Stimulated activated CD8-positive, alpha-beta memory T cell treated with anti-CD3 and anti-CD28 coated beads, Interleukin-15, amount 100 ng/mL, for 1 hour (primary cell): ENCODE measurements at regions not wholly inside any gene's neighbourhood (a gene's known extent, or its start where the extent isn't known, plus 50 kb on each side); places are given as distances from the start of the nearest gene placed in this dataset.

Experiments used
- DNase-seq: peaks from one replicate; pipeline ENCODE4 v3.0.0-alpha.2; 2020; ENCODE audit warnings: low read depth

DNA sequence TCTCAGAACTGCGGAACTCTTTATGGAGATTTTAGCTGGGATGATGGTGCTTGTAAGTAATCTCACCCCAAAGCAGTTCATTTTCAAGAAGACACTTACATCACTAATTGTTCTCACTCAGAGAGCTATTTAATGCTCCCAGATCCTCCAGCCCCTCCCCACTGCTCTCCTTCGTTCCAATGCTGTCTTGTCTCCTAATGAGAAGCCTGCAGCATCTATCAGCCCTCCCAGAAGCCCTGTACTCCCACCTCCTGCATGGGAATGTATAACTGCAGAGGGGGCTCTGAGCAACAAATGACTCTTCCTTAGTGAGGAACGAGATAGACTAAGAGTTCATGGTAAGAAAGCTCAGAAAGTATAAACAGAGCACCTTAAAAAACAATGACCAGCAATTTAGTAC lies 377.4 kb upstream of the RUNX1 start:
- no peak for DNase-seq

DNA sequence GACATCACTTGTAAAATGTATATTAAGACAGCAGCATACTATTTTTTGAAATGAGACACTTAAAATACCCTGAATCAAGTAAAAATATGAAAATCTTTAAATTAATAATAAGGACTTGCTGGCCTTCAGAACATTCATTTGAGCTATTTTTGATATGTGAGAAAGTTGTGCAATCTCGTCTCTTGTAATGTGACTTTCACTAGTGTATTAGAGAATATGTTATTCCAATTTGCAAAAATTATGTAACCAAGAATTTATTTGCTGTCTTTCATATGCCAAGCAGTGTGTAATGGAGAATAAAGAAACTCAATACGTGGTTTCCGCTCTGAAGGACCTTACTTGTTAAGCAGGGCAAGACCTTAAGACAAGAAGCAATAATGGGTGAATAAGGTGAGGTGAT lies 375.0 kb upstream of the RUNX1 start:
- no peak for DNase-seq

DNA sequence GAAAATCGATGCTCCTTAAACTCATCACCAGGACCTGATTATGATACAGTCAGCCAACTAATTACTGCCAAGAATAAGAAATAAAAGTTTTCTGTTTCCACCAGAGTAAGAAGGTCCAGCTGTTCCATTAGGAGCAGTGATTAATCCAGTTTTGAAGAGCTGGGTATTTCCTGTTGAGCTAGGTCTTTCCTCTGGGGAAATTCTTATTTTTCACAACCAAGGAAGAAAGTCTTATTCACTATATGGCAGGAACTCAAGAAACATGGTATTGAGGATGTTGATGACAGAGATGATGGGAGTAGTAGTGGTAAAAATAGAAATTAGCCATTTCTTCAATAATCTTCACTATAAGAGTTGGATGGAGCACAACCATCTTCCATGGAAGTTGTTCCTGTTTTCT lies 374.6 kb upstream of the RUNX1 start:
- no peak for DNase-seq

DNA sequence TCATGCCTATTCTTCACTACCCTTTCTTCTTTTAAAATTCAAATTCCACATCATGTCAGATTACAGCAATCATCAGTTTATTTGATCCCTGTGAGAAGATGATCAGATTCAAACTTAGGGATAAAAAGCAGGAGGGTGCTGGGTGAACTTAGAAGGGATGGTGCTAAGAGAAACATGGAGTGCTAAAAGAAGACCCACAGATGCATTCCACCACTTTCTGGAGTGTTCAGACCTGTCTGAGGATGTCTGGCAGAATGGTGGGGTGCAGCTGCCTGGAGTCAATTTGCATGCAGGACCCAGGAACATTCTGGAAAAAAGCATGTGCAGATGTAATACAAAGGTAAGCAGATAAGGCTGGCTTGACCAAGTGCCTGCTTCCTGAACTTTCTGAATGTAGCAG lies 372.9 kb upstream of the RUNX1 start:
- no peak for DNase-seq

DNA sequence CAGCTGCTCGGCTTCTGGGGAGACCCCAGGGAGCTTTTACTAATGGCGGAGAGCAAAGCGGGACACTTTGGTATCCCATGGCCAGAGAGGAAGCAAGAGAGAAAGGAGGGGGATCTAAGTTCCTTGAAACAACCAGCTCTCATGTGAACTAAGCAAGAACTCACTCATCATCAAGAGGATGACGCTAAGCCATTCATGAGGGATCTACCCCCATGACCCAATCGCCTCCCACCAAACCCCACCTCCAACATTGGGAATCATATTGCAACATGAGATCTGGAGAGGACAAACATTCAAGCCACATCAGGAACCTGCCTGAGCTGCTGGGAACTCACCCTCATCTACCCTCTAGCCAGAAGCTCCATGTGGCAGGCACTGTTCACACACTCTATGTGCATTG lies 372.1 kb upstream of the RUNX1 start:
- DNase-seq: no peak

DNA sequence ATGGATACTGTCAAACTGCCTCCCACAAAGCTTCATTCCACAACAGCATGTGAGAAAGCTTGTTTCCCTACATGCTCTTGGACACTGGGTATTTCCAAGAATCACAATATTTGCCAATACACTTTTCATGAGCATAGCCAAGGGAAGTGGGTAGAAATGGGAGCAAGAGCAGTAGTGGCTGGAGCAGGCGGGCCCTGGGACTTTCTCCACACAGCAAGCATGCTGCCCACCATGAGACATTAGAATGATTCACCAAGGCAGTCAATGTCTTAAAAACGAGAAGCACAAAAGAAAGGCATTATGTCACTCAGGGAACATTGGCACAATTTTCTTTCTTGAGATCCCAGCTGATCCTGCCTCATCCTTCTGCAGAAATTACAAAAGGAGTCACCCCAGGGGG lies 371.6 kb upstream of the RUNX1 start:
- no peak for DNase-seq

DNA sequence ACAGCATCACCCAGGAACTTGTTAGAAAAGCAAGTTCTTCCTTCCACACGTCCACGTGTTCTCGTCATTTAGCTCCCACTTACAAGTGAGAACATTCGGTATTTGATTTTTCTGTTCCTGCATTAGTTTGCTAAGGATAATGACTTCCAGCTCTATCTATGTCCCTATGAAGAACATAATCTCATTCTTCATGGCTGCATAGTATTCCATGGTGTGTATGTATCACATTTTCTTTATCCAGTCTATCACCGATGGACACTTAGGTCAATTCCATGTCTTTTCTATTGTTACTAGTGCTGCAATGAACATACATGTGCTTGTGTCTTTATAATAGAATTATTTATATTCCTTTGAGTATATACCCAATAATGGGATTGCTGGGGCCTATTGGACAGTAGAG lies 368.7 kb upstream of the RUNX1 start:
- DNase-seq: no peak

DNA sequence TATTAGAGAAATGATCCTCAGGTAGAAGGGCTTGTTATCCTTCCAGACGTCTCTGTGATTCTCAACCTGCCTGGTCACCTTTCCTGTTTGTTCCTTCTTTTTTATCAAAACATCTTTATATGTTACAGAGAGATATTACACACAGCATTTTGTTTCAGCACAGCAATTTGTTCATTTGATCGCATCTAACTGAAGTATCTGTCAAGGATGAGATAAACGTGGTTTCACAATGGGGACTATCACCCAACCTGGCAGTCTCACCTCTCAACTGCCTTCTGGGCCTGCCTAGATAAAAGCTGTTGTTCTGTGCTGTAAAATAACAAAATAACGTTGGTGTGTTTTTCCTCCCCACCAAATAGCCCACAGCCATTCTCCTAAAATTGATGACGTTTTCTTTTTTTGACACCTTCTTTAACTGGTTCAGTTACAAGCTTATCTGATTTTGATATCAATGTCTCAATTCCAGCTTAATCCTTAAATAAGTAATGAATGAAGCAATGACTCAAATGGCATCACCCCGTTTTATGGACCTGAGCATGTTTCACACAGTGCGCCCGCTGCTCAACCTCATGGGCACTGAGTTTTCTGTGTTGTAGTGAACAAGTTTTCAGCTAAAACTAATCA lies 367.9 kb upstream of the RUNX1 start:
- no peak for DNase-seq

DNA sequence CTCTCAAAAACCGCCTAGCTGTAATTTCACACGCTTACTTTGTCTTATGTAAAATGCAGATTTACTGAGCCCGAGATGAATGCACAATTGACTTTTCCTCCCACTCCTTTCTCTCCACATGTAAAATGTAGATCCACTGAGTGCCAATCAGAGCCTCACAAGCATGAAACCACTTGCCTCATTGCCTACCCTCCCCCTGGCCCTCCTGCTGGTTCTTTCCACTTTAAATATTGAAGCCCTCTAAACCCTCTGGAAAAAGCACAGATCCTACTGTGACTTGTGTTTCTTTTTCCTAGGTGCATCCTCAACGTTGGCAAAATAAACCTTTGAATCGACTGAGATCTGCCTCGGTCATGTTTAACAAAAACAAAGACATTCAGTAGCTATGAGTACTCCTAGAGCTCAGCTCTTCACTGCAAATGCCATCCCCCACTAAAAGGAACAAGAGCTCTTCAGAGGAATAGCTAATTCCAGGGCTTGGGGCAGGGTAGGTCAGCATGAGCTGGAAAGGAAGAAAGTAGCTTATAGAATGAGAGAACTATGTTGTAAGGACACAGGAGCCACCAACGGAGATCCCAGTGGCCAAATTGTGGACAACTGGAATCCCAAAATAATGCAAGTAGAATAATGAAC lies 365.5 kb upstream of the RUNX1 start:
- no peak for DNase-seq

DNA sequence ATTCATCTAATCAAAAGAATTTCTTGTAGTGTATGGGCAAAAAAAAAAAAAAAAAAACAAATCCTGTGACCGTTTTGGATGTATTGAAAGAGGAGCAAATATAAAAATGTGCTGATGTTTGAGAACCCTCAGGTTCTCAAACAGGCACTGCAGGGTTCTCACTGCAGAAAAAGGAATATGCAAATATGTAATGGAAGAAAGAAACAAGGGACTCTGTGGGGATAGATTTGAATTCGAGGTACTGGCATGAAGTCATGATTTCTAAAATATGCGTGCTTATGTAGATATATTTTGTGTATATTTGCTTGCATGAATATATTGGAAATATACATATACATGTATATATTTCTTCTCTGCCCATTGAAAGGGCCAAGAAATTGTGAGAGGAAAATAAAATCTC lies 365.0 kb upstream of the RUNX1 start:
- DNase-seq: no peak

DNA sequence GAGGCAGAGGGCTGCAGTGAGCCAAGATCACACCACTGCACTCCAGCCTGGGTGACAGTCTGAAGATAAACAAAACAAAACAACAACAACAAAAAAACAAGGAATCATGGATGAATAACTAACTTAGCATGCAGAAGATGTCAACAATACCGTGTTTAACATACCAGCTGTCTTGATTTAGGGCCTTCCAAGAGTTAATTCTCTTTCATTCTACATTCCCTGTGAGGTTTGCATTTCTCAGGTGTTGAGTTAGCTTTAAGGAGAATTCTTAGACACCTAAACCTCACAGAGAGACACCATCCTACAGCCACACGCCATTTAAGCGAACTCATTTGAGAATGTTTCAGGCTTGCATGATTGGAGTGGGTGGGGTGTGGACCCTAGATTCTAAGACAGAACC lies 363.1 kb upstream of the RUNX1 start:
- DNase-seq: no peak

DNA sequence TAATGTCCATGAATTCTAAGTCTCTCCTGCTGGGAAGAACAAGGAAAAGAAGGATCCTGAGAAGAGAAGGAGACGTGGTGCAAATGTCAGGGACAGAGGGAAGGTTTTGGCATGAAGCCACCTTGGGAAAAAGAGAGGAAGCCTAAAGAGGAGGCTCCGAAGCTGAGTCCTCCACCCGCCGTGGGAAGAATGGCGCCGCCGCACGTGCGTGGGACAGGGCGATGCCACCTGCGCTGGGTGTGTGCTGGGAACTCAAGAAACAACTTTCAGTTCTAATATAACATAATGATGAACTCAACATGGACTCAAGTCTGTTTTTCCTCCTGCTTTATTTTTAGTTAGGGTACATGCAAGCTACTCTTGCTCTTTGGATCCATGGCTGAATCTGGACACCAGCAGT lies 362.3 kb upstream of the RUNX1 start:
- no peak for DNase-seq

DNA sequence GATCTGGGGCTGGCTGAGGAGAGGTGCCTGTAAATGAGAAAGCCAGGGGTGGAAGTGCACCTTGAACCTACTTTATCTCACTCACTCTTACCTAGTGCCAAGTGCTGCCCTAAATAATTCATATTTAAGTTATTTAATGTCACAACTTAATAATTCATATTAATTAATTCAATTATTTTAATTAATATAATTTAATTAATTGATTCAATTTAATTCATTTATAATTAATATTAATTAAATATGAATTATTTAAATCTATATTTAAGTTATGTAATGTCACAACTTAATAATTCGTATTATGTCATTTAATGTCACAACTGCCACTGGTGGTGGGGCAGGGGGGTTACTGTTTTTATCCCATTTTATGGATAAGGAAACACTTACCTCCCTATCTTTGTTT lies 361.6 kb upstream of the RUNX1 start:
- DNase-seq: no peak

DNA sequence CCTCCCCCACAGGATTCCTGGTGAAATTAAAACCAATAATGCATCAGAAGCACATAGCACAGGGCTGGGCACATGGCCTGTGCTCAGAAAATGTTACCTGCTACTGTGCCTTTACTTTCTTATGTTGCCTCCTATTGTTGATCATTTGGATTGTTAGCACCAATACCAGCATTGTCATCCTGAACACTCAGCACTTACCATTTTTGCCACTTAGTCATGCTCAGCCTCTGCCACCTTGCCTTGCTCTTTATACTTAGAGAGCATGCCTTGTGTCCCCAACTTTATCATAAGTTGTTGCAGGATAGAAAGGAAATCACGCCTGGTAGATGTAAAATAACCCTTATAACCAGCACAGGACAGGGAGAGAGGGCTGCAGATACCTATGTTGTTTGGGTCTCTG lies 361.0 kb upstream of the RUNX1 start:
- no peak for DNase-seq

DNA sequence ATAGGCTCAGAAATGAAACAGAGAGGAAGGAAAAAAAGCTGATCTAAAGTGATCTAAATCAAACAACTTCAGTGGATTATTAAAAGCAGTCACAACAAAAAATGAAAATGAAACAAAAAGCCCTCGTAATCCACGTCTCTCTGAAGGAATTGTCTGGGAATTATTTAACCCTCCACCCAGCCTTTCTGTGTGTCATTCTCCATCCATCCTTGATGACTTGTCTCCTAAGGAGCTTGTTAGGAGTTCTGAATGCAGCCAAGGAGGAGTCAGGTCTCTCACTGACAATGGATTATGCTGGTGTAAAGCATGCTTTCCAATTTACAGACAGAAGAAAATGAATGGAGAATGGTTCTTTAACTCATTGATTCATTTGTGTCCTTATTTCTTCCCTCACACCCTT lies 359.3 kb upstream of the RUNX1 start:
- DNase-seq: no peak

DNA sequence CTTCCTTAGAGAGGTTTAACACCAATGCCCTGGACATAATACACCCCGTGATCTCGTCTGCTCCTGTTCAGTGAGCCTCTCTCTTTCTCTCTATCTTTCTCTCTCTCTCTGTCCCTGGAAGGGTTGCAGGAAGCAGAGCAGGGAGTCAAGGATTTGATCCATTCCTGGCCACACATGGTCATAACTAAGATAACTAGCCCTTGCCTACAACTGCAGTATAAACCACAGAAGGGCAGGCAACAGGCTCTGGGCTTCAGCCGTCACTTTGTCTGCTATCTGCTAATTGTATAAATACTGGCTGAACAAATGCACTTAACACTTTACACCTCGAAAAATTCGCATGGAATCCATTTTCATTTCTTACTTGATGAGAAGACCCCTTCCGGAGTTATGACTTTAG lies 357.5 kb upstream of the RUNX1 start:
- DNase-seq: no peak

DNA sequence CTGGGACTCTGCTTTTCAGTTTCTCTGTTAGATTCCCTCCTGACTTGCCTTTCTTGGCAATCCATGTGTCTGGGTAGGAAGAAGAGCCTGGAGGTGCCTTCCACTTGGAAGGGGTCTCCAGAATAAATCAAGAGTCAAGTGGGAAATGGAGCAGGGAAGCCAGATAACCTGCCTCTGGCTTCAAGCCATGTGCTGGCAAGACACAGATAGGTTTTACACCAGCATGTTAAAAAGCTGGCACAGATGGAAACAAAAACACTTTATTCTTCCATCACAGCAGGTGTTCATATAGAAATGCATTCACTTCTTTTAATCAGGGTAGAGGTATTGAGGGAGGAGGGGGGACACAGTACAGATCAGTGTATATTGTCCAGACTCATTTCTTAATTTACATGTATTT lies 356.9 kb upstream of the RUNX1 start:
- no peak for DNase-seq

DNA sequence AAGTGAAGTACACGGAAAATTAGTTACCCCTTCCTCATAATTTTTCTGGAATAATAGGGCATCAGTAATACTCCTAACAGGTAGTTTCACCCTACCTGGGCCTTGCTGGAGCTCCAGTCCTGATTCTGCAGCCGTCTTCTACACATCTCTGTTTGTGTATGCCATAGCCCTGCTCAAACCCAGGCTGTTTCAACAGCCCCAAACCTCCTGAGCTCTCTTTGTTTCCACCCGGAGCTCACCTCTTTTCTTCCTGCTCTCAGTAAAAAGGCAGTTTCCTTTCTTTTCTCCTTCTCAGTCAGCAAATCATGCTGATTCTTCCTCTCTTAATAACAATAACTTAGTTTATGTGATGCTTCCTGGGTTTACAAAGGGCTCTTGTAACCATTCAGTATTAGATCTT lies 355.1 kb upstream of the RUNX1 start:
- DNase-seq: no peak

DNA sequence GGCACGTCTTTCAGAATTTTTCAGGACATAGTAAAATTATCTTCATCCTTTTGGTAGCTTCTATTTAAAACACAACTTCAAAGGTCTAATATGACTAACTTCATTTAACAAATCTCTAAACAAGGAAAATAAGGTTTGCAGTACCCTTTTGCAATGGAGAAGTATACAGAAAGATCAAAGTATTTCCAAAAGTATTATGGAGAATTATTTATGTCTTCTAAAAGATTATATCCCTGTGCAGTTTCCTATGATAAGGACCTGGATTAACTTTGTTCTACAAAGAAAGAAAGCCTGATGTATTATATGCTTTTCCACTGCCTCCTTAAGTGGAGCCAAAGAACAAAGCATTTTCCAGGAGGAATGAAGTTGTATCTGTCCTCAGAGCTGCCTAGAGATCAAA lies 353.0 kb upstream of the RUNX1 start:
- no peak for DNase-seq

DNA sequence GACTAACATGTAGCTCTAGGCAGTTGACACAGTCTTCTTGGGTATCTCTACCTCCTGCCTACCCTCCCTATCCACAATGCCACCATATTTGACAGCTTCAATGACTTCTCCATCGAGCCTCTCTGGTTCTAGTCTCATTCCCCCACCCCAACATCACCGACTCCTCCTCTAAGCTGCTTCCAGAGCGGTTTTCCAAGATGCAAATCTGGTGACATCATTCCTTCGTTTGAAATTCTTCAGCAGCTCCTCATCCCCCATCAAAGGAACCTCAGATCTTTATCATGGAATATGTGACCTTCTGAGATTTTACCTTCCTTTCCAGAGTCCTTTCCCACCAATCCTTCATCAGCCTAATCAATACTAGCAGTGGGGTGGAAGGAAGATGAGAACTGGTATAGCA lies 352.4 kb upstream of the RUNX1 start:
- no peak for DNase-seq

DNA sequence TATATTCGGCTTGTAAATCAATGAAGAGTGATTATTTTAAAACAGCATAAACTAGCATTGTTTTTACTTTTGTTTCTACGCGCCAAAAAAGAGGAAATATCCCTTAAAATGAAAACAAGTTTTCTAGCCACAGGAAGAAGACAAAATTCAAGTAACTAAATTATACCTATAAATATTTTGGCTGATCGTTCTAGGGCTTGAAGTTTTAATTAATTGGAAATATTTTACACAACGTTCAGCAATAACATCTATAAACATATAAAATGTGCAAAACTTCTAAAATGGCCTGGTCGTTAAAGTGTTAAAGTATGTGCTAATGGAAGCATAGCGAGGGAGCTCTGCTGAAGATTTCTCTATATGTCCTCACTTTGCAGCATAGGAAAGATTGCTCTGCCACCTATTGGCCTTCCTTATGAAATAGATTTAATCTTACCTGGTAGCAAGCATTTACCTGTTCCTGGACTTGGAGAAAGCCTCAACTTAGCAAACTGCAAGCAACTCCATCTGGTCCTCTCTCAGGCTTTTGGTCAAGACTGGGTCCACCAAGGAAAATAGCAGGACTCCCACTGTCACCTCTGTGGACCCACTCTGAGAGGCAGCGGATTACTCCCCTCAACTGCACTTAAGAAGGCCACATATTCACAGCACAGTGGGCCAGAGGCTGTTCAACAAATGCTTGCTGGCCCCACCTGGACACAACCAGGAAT lies 351.3 kb upstream of the RUNX1 start:
- DNase-seq: no peak

DNA sequence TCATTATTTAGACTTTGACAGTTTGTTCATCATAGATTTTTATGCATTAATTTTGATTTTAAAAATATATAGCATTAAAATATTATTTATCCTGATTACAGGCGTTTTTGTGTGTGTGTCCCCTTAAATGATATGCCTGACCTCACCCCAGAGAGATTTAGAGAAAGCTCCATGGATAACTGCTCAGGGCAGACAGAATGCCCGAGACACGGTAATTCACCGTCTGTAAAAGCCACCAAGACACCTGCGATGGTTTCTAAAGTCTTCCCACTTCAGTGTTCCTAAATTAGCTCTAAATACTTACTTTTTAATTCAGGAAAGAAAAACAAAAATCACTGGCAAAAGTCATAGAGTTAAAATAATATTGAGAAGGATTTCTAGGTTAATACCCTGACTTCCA lies 350.6 kb upstream of the RUNX1 start:
- no peak for DNase-seq

DNA sequence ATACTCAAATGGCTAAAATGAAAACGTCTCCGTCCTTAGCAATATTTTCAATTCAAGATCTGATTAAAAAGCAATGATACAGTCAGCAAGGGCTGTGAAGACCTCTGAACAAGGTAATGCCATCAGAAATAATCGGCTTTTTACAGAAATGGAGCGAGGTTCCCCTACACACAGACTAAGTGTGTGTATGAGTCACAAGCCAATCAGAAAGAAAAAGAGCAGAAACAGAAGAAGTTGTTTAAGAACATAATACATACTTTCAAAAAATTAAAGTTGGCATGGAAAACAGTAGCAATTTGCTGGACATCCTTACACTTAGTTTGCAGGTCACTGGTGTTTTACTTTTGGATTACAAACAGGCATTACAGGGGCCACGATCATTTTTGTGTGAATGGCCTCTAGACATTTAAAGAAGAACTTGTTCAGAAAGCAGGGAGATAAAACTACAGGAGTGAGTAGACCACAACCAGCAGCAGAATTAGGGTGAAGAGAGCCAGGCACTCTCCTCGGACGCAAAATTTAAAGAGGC lies 350.0 kb upstream of the RUNX1 start:
- no peak for DNase-seq
